ENCODE measurements at regions not wholly inside any gene's neighbourhood (a gene's known extent, or its start where the extent isn't known, plus 50 kb on each side); places are given as distances from the start of the nearest gene placed in this dataset.

DNA sequence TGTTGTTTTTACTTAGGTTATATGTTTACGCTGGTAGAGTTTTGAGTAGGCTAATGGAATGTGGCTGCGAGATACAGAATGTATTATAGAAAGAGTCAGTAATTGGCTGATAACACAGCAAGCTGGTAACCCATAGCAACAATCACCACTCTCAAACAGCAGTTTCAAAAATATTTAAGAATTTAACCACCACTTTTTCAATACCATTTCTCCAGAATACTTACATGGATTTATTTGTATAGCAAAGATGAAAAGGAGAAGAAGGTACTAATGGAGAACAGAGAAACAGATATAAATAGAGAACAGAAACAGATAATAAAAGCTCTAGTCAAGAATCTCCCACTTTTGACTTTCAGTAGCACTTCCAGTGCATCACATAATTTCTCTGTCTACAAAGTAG lies 188.3 kb upstream of the SLC39A10 start:
- TF ChIP-seq POLR2A (IDR thresholded peaks at IDR 0.05) = no peak
- TF ChIP-seq, protein P1, sequence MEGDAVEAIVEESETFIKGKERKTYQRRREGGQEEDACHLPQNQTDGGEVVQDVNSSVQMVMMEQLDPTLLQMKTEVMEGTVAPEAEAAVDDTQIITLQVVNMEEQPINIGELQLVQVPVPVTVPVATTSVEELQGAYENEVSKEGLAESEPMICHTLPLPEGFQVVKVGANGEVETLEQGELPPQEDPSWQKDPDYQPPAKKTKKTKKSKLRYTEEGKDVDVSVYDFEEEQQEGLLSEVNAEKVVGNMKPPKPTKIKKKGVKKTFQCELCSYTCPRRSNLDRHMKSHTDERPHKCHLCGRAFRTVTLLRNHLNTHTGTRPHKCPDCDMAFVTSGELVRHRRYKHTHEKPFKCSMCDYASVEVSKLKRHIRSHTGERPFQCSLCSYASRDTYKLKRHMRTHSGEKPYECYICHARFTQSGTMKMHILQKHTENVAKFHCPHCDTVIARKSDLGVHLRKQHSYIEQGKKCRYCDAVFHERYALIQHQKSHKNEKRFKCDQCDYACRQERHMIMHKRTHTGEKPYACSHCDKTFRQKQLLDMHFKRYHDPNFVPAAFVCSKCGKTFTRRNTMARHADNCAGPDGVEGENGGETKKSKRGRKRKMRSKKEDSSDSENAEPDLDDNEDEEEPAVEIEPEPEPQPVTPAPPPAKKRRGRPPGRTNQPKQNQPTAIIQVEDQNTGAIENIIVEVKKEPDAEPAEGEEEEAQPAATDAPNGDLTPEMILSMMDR (IDR thresholded peaks at IDR 0.05) = no peak
